ENCODE measurements at regions not wholly inside any gene's neighbourhood (a gene's known extent, or its start where the extent isn't known, plus 50 kb on each side); places are given as distances from the start of the nearest gene placed in this dataset.
"Not testable (repeated sequence)": the region's sequence is repeated elsewhere in the genome, so short reads cannot be mapped to it uniquely, and the experiment has no call there.

DNA sequence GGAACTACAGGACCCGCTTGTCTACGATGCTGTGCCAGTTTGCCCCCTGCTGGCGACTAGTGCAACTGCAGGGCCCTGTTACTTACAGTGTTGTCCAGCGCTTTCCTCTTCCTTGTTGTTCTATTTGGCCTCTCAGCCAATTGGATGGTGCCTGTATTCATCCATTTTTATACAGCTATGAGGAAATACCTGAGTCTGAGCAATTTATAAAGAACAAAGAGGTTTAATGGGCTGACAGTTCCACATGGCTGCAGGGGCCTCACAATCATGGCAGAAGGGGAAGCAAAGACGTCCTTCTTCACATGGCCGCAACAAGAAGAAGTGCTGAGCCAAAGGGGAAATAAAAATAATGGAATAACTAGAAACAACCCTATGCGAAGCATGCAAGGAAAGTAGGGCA lies 78.7 kb upstream of the PLEKHG4B start:
- Histone ChIP-seq H3K9me3 (ENCODE audit: control insufficient read depth in 4 of 4, low read length in 3 of 4) (no peaks in the 10 kb centered on the region), H3K9ac (ENCODE audit: low read depth in 1 of 2, low read length in 2 of 2) (no peak overlapping the region), H3K36me3 (ENCODE audit: control insufficient read depth in 4 of 4, insufficient read depth in 3 of 4, low read depth in 1 of 4, low read length in 3 of 4) (no peaks in the 10 kb centered on the region), H3K4me1 (ENCODE audit: control insufficient read depth in 4 of 4, insufficient read depth in 4 of 4, low read length in 3 of 4) (no peaks in the 10 kb centered on the region), H3K4me3 (ENCODE audit: low read depth in 1 of 3, low read length in 3 of 3) (no peak overlapping the region), H3K27ac (ENCODE audit: low read depth in 1 of 2, low read length in 2 of 2) (no peak overlapping the region), H3K27me3 (ENCODE audit: control insufficient read depth in 4 of 4, insufficient read depth in 4 of 4, low read length in 3 of 4) (no peaks in the 10 kb centered on the region)
- no peak for DNase-seq (ENCODE audit: low spot score)
- no peak for TF ChIP-seq NR2F2 (IDR thresholded peaks at IDR 0.05)
- TF ChIP-seq, protein P1, sequence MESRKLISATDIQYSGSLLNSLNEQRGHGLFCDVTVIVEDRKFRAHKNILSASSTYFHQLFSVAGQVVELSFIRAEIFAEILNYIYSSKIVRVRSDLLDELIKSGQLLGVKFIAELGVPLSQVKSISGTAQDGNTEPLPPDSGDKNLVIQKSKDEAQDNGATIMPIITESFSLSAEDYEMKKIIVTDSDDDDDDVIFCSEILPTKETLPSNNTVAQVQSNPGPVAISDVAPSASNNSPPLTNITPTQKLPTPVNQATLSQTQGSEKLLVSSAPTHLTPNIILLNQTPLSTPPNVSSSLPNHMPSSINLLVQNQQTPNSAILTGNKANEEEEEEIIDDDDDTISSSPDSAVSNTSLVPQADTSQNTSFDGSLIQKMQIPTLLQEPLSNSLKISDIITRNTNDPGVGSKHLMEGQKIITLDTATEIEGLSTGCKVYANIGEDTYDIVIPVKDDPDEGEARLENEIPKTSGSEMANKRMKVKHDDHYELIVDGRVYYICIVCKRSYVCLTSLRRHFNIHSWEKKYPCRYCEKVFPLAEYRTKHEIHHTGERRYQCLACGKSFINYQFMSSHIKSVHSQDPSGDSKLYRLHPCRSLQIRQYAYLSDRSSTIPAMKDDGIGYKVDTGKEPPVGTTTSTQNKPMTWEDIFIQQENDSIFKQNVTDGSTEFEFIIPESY (IDR thresholded peaks at IDR 0.05) = no peak
- TF ChIP-seq ATF3 (IDR thresholded peaks at IDR 0.05) = no peak
- TF ChIP-seq RXRA (IDR thresholded peaks at IDR 0.05) = no peak
- TF ChIP-seq FOXA1 (IDR thresholded peaks at IDR 0.05) = no peak
- 59% methylated on average over 7 of the region's 7 CpGs for WGBS

- not testable (repeated sequence) for H3K27me3 ChIP-seq (ENCODE audit: control insufficient read depth in 4 of 4, insufficient read depth in 4 of 4, low read length in 3 of 4); H3K9ac ChIP-seq (ENCODE audit: low read depth in 1 of 2, low read length in 2 of 2); DNase-seq (ENCODE audit: low spot score); H3K4me1 ChIP-seq (ENCODE audit: control insufficient read depth in 4 of 4, insufficient read depth in 4 of 4, low read length in 3 of 4); H3K4me3 ChIP-seq (ENCODE audit: low read depth in 1 of 3, low read length in 3 of 3); H3K9me3 ChIP-seq (ENCODE audit: control insufficient read depth in 4 of 4, low read length in 3 of 4); H3K27ac ChIP-seq (ENCODE audit: low read depth in 1 of 2, low read length in 2 of 2); H3K36me3 ChIP-seq (ENCODE audit: control insufficient read depth in 4 of 4, insufficient read depth in 3 of 4, low read depth in 1 of 4, low read length in 3 of 4)
- WGBS = 68% methylated on average over 2 of the region's 2 CpGs
Observed at GRCh38 chr5:14676-15075, 77.3 kb upstream of the PLEKHG4B start.

- not testable (repeated sequence) for H3K4me3 ChIP-seq (ENCODE audit: low read depth in 1 of 3, low read length in 3 of 3); H3K27me3 ChIP-seq (ENCODE audit: control insufficient read depth in 4 of 4, insufficient read depth in 4 of 4, low read length in 3 of 4); H3K4me1 ChIP-seq (ENCODE audit: control insufficient read depth in 4 of 4, insufficient read depth in 4 of 4, low read length in 3 of 4); H3K27ac ChIP-seq (ENCODE audit: low read depth in 1 of 2, low read length in 2 of 2); H3K9ac ChIP-seq (ENCODE audit: low read depth in 1 of 2, low read length in 2 of 2); H3K36me3 ChIP-seq (ENCODE audit: control insufficient read depth in 4 of 4, insufficient read depth in 3 of 4, low read depth in 1 of 4, low read length in 3 of 4); DNase-seq (ENCODE audit: low spot score); H3K9me3 ChIP-seq (ENCODE audit: control insufficient read depth in 4 of 4, low read length in 3 of 4)
- whole genome bisulfite sequencing = 73% methylated on average over 6 of the region's 6 CpGs
Observed at GRCh38 chr5:20276-20675, 71.7 kb upstream of the PLEKHG4B start.

DNA sequence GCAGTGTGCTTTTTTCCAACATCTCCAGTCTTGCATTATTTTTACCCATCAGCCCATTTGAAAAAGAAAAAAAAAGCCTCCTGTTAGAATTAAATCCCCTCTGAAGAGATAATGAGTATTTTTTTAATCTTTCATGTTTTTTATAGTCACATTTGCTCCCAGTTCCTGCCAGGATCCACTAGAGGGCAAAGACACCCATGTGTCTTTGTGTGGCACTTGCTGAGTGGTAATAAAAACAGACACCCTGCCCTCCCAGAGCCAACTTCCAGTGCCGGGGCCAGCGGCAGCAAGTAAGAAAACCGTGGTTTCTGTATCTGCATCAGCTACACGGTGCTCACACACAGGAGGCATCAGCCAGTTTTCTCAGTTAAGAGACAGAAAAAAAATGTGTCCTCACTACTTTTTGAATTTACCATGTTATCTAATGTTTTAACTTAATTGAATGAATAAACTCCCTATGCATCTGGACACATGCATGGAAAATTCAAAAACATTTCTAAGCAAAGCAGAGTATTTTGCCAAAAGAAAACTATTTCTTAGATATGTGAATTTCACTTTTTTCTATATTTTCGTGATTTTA lies 70.2 kb upstream of the PLEKHG4B start:
- Histone ChIP-seq H3K9me3 (ENCODE audit: control insufficient read depth in 4 of 4, low read length in 3 of 4) (no peaks in the 10 kb centered on the region), H3K4me1 (ENCODE audit: control insufficient read depth in 4 of 4, insufficient read depth in 4 of 4, low read length in 3 of 4) (no peaks in the 10 kb centered on the region), H3K27me3 (ENCODE audit: control insufficient read depth in 4 of 4, insufficient read depth in 4 of 4, low read length in 3 of 4) (no peaks in the 10 kb centered on the region), H3K4me3 (ENCODE audit: low read depth in 1 of 3, low read length in 3 of 3) (no peak overlapping the region), H3K36me3 (ENCODE audit: control insufficient read depth in 4 of 4, insufficient read depth in 3 of 4, low read depth in 1 of 4, low read length in 3 of 4) (no peaks in the 10 kb centered on the region), H3K27ac (ENCODE audit: low read depth in 1 of 2, low read length in 2 of 2) (no peak overlapping the region), H3K9ac (ENCODE audit: low read depth in 1 of 2, low read length in 2 of 2) (no peak overlapping the region)
- TF ChIP-seq CTCF (IDR thresholded peaks at IDR 0.05; ENCODE audit: low read depth, low read length, missing input control) (peak; percentile 14), FOXA2 (IDR thresholded peaks at IDR 0.05) (no peak), GABPA (IDR thresholded peaks at IDR 0.05 in 1 of 2, conservative IDR thresholded peaks at IDR 0.05 in 1 of 2) (no peak)
- WGBS = 42% methylated on average over 5 of the region's 5 CpGs
- DNase-seq (ENCODE audit: low spot score) = no peak

GRCh38 chr5:23907-24306 lies 68.1 kb upstream of the PLEKHG4B start:
- H3K9me3 ChIP-seq (ENCODE audit: control insufficient read depth in 4 of 4, low read length in 3 of 4); H3K36me3 ChIP-seq (ENCODE audit: control insufficient read depth in 4 of 4, insufficient read depth in 3 of 4, low read depth in 1 of 4, low read length in 3 of 4); H3K27me3 ChIP-seq (ENCODE audit: control insufficient read depth in 4 of 4, insufficient read depth in 4 of 4, low read length in 3 of 4); H3K9ac ChIP-seq (ENCODE audit: low read depth in 1 of 2, low read length in 2 of 2); H3K27ac ChIP-seq (ENCODE audit: low read depth in 1 of 2, low read length in 2 of 2); DNase-seq (ENCODE audit: low spot score); H3K4me1 ChIP-seq (ENCODE audit: control insufficient read depth in 4 of 4, insufficient read depth in 4 of 4, low read length in 3 of 4); H3K4me3 ChIP-seq (ENCODE audit: low read depth in 1 of 3, low read length in 3 of 3): not testable (repeated sequence)
- 75% methylated on average over 5 of the region's 6 CpGs for WGBS

- not testable (repeated sequence) for H3K27me3 ChIP-seq (ENCODE audit: control insufficient read depth in 4 of 4, insufficient read depth in 4 of 4, low read length in 3 of 4); H3K36me3 ChIP-seq (ENCODE audit: control insufficient read depth in 4 of 4, insufficient read depth in 3 of 4, low read depth in 1 of 4, low read length in 3 of 4); H3K4me1 ChIP-seq (ENCODE audit: control insufficient read depth in 4 of 4, insufficient read depth in 4 of 4, low read length in 3 of 4); DNase-seq (ENCODE audit: low spot score); H3K9me3 ChIP-seq (ENCODE audit: control insufficient read depth in 4 of 4, low read length in 3 of 4); H3K4me3 ChIP-seq (ENCODE audit: low read depth in 1 of 3, low read length in 3 of 3); H3K9ac ChIP-seq (ENCODE audit: low read depth in 1 of 2, low read length in 2 of 2); H3K27ac ChIP-seq (ENCODE audit: low read depth in 1 of 2, low read length in 2 of 2)
- 37% methylated on average over 2 of the region's 2 CpGs for WGBS
Observed at GRCh38 chr5:25067-25466, 66.9 kb upstream of the PLEKHG4B start.

Data from liver (tissue), 8 donors.